HG03460 (cell line): ENCODE measurements at regions not wholly inside any gene's neighbourhood (a gene's known extent, or its start where the extent isn't known, plus 50 kb on each side); places are given as distances from the start of the nearest gene placed in this dataset.
"Not testable (repeated sequence)": the region's sequence is repeated elsewhere in the genome, so short reads cannot be mapped to it uniquely, and the experiment has no call there.

Experiments
- ATAC-seq: cut with Tn5 transposase; IDR thresholded peaks from one replicate; pipeline ENCODE4 v1.9.1; 2021; ENCODE audit not compliant: unreplicated experiment

DNA sequence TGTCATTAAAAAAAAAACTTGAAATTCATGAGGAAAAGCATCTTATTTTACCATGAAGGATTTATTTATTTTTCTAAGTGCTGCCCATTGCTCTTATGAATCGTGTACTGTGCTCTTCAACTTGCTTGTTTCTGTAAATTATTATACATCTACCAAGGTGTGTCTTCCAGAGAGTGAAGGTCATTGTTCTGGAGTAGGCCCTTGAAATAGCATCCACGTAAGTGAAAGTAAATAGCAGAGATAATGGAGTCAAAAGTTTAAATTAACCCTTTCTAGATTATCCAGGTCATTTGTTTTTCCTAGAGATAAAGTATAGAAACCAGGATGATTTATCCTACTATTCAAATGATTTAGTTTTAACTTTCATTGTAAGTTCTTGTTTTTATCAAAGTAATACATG lies 473.1 kb downstream of the DIRAS2 start:
- no peak for ATAC-seq

DNA sequence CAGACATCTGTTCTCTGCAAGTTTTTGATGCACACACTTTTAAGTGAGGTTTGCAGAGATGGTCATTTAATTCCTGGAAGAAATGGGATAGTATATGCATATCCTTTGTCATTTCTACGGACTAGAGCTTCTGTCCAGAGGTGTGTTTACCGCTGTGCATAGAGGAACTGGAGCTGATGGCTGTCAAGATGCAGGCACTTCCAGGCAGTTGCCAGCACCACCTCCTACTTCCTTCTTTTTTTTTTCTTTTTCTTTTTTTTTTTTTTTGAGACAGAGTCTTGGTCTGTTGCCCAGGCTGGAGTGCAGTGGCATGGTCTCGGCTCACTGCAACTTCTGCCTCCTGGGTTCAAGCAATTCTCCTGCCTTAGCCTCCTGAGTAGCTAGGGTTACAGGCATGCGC lies 468.7 kb downstream of the DIRAS2 start:
- not testable (repeated sequence) for ATAC-seq

DNA sequence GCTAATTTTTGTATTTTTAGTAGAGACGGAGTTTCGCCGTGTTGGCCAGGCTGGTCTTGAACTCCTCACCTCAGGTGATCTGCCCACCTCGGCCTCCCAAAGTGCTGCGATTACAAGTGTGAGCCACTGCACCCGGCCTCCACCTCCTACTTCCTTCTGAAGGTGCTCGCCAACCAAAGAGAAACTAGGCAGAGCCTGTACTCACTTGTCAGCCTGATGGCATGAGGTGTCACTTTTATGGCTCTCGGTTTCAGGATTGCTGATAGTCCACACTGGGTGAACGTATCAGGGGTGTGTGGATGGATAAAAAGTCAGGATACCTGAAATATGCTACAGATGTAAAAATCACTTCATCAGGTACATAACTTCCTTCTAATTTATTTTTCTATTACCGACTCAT lies 468.3 kb downstream of the DIRAS2 start:
- ATAC-seq, result not testable (repeated sequence)

DNA sequence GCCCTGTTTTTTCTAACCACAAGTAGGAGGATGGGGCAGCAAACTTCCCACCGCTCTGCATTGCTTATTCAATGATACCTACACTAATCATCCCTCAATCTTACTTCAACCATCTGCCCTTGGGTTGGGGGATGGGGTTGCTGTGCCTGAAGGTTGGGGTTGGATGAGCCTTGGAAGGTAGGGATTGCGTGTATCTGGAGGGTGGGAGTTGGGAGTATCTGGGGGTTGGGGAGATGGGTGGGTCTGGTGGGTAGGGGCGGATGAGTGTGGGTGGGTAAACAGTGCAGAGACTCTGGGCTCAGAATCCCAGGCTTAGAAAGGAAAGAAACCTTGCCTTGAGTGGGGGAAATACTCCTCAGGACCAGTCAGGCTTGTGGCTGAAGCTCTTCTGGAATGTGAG lies 467.4 kb downstream of the DIRAS2 start:
- ATAC-seq, result no peak

DNA sequence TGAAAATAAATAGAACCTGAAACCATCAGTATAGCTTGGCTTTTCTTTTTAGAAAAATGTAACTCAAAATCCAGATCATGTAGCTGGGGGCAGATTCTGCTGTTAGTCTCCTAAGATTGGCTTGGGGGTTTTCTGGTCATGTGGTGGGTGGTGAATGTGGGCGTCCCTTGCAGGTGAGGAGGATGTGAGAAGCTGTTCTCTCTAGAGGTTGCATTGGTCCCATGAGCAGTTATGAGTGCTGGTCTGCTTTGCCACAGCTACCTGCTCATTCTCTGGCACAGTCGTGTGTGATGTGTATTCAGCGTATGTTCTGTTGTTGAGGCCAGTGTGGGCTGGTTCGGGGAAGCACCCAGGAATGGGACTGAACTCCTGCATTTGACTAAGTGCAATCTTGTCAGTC lies 466.8 kb downstream of the DIRAS2 start:
- no peak for ATAC-seq

DNA sequence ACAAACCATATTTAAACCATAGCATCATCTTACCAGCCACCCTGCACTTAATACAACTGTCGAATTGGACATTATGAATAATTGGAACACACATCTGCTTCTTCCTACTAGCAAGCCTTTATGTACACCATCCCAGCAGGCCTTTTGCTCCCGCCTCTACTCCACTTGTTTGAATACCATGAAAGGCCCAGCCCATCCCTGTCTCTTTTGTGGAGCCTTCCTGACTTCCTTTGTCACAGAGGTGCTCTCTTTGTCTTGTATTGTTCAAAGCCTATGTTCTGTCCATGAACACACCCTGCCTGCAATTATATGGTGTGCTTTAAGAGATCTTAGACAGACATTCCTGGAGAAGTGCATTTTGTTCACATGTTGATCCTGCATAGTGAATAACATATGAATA lies 465.7 kb downstream of the DIRAS2 start:
- ATAC-seq, result no peak

DNA sequence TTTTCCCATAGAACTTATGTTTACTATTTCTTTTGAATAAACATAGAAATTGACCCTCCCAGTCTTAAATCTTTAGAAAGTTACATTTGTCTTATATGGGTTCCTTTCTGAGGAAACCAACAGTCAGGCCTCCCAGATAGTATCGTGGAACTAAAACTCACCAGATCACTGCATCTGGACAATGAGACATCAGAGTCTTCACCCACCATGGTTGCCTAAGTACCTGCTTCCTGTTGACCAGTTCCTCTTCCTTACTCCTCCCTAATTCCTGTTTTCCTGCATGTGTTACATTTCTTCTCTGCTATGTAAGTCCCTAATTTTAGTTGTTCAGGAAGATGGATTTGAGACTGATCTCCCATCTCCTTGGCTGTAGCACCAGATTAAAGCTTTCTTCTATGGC lies 462.2 kb downstream of the DIRAS2 start:
- no peak for ATAC-seq

DNA sequence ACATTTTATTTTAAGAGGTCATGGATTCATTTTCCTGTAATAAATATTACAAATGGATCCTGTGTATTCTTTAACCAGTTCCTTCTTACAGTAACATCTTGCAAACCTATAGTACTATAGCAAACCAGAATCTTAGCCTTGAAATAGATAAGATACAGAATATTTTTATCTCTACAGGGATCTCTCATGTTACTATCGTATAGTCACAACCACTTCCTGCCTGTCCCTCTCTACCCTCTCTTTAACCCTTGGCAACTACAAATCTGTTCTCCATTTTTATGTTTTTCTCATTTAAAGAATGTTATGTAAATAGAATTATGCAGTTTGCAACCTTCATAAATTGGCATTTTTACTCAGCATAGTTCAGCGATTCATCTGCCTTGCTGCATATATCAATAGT lies 454.0 kb downstream of the DIRAS2 start:
- no peak for ATAC-seq

DNA sequence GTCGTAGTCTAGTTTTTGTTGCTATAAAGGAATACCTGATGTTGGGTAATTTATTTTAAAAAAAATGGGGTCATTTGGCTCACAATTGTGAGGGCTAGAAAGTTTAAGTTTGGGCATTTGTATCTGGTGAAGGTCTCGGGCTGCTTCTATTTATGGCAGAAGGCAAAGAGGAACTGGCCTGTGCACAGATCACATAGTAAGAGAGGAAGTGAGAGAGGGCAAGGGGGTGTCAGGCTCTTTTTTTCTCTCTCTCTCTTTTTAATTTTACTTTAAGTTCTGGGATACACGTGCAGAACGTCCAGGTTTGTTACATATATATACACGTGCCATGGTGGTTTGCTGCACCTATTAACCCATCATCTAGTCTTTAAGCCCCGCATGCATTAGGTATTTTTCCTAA lies 453.3 kb downstream of the DIRAS2 start:
- ATAC-seq, result peak; percentile 87

DNA sequence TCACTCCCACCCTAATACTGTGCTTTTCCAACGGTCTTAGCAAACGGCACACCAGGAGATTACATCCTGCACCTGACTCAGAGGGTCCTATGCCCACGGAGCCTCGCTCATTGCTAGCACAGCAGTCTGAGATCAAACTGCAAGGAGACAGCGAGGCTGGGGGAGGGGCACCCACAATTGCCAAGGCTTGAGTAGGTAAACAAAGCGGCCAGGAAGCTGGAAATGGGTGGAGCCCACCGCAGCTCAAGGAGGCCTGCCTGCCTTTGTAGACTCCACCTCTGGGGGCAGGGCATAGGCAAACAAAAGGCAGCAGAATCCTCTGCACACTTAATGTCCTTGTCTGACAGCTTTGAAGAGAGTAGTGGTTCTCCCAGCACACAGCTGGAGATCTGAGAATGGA lies 450.2 kb downstream of the DIRAS2 start:
- not testable (repeated sequence) for ATAC-seq

DNA sequence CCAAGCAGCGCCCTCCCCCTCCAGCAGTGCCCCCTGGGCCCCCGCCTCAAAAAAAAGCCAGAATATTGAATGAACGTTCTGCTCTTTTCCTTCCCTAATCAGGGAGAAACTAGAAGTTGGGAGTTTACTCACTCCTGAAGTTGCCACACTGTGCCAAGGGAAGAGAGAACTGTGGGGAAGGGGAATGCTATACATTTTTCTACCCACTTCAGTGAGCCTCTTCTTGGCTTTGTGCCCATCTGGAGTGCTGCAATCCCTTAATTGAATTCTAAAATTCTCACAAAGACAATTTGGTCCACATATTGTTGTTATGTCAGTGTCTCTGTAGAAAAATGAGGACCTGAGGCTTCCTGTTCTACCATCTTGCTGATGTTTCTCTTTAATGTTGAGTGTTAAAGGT lies 443.7 kb downstream of the DIRAS2 start:
- no peak for ATAC-seq

DNA sequence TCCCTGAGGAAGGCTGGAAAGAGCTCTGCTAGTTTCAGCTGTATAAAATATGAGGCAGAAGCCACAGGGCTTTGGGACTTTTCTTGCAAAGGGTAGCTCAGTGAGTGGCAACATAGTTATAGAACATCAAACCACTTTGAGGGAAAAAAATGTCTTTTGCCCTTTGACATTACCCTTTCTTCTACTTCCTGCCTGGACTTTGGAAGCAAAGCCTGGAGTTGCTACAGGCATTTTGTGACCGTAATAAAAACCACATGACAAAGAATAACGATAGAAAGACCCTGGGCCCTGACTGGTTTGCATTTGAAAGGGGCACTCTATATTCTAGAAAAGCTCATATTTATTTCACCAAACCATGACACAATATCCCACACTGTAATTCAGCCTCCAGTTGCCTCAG lies 440.9 kb downstream of the DIRAS2 start:
- ATAC-seq, result no peak

DNA sequence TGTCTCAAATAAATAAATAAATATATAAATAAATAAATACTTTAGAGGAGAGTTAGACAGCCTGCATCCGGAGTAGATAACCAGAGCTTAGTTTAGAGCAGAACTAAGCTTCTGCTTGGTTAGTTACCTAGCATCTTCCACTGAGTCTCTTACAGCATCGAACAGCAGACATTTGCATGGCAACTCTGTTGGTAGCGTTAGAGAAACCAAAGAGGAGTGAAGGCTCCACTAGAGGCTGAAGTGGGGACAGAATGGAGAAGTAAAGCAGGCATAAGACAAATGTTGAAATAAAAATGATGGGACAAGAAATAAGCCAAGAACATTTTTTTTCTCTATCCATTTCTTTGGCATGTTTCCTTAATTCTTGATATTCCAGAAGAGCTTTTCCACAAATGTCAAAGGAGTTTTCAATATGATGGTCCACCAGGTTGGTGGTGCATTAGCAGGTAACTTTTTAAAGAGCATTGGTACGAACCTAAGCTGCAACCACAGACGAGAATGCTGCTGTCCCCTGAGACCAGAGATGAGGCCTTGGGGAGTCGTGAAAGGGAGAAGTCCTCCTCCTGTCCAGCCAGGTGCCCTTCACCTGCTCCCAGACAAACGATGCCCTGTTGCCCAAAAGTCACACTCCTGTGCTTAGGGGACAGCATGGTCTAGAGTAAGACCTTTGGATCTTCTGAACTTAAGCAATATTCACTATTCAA lies 438.3 kb downstream of the DIRAS2 start:
- ATAC-seq, result no peak

DNA sequence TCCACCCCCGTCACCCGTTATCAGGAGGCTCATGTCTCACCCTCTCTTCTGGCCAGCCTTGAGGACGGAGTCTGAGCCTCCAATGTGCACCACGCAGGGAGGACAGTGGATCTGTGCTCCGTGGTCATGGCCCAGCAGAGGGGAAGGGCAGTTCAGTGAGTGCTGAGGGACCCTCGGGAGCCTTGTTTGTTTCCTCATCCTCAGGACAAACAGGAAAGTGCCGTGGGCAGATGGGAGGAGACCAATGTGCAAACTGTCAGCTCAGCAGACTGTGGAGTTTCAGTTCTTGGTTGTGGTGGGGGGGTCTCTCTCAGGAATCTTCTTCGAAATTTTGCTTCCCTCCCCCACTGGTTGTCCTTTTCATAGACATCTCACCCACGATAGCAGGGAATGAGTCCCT lies 429.6 kb downstream of the DIRAS2 start:
- ATAC-seq, result not testable (repeated sequence)

DNA sequence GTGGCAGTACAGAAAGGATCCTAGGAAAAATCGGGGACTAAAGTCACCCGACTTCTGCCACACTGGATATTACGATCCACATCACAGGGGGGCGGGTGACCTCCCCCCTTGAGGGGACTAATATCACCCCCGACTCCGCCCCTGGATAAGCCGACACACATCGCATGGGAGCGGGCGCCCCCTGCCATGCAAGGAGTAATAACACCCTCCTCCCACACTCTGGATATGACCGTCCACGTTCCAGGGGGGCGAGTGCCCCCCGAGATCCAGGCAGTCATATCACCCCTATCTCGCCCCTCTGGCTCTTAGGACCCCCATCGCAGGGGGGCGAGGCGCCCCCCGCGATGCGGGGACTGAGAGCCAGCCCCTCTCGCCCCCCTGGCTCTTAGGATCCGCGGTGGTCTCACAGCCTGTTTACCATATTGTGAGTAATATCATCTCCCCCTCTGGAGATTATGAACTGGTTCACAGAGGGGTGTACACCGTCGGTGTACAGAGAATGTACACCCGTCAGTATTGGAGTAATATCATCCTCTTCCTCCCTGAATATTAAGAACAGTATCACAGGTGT lies 423.0 kb downstream of the DIRAS2 start:
- ATAC-seq, result no peak

DNA sequence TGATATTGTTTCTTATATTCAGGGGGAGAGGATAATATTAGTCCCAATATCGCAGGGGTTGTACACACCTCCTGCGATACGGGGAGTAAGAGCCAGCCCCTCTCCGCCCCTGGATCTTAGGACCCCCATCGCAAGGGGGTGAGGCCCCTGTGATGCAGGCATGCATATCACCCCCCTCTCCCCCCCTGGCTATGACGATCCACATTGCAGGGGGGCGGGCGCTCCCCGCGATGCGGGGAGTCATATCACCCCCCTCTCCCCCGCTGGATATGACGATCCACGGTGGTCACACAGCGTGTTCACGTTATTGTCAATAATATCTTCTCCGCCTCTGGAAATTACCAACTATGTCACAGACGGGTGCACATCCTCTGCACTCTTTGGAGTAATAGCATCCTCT lies 420.7 kb downstream of the DIRAS2 start:
- not testable (repeated sequence) for ATAC-seq

DNA sequence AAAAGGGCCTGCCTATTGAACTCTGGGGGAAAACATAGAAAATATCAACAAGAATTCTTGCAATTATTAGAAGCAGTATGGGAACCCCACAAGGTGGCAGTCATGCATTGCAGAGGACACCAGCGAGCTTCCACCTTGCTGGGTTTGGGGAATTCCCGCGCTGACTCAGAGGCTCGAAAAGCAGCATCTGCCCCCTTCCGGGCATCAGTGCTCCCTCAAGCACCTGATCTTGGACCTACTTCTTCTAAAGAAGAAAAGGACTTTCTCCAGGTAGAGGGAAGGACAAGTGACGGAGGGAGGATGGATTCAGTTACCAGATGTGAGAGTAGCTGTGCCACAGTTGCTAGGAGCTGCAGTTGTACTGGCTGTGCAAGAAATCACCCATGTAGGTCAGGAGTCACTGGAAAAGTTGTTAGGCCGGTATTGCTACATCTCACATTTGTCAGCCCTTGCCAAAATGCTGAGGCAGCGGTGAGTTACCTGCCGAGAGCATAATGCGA lies 415.7 kb downstream of the DIRAS2 start:
- ATAC-seq, result not testable (repeated sequence)

DNA sequence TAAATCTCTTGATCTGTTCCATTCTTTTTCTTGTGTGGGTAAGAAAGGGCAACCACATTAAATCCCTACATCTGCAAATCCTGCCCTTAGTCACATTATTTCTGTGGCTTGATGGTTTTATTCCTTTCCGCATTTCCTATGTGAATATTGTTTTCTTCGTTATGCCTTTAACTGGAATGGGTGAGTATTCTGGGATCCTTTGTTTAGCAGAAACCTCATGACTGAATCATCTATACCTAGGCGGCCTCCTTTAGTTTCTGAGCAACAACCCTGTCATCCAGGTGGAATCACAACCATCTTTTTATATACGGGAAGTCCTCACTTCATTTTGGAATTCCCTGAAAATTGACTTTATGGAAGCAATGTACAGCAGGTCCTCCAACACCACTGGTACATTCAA lies 409.5 kb downstream of the DIRAS2 start:
- not testable (repeated sequence) for ATAC-seq

DNA sequence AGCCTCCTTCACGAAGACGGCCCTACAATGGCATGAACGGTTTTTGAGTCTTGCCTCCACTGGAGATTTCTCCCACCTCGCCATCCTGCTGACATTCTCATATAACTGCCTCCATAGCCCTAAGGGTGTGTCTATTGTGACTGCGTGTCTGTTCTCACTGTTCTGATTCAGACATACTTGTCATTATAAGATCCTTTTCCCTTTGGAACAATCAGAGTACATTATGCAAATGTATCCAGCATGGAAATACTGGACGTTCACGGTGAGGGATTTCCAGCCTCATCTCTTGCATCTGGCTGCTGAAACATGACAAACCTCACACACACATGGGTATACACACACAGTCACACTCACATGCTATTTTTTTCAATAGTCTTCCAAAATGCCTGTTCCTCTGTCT lies 402.1 kb downstream of the DIRAS2 start:
- ATAC-seq, result no peak

DNA sequence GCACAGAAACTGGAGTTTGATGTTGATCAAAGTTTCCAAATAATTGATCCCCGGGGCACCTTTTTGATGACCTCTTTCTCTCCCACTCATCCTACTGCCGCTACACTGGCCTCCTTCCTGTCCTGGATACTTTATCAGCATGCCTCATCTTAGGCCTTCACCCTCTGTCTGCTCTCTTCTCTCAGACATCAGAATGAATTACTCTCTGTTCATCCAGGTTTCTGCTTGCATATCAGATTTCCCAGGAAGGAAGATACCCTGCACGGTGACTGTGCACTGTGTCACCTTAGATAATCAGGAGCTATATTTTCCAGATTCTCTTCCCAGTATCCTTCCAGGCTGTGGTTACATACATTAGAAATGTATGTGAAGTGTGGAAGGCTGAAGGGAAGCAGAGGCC lies 397.0 kb downstream of the DIRAS2 start:
- ATAC-seq, result no peak

DNA sequence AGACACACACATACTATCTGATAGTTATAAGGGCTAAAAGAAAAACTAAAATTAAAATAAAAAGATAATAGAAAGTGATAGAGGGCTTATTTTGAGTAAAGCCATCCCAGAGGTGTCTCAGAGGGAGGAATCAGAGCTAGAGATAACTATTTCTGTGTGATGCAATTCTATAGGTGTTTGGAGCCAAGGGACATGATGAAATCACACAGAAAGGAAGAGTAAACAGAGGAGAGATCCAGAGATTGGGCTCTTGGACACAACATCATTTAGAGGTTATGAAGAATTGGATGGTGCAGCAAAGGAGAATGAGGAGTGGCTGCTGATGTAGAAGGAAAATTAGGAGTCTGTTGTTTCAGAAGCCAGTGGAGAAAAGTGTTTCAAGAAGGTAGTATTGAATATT lies 393.5 kb downstream of the DIRAS2 start:
- ATAC-seq, result no peak

DNA sequence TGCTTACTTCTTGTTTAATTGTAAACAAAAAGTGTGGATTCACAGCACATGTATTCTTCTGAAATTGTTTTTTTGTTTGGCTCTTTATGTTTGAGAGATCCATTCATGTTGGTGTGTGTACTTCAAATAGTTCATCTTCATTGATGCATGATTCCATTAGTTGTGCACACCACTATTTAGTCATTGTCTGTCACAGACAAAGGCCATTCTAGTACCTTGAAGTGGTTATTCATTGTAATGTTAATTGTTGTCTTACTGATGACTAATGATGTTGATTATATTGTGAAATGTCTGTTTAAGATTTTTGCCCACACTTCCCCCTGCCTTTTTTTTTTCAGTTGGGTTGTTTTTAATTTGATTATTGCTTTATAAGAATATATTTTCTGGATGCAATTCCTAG lies 391.3 kb downstream of the DIRAS2 start:
- no peak for ATAC-seq

DNA sequence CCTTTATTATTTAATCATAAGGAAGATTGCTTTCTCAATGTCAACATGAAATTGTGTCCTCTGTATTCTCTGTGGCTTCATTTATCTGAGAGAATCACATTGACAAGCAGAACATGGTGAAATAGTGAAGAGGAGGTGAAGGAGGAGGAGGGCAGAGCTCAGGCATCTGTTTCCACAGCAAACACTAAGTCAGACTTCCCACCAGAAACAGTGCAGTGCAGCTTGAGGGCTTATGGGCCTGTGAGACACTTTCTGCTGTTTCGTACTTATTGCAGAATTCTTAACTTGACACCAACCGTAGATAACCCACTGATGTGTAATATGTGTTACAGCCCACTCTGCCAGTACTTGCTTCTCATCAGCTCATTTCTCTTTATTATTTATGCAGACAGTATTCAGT lies 386.3 kb downstream of the DIRAS2 start:
- ATAC-seq, result no peak
